ENCODE measurements at regions not wholly inside any gene's neighbourhood (a gene's known extent, or its start where the extent isn't known, plus 50 kb on each side); places are given as distances from the start of the nearest gene placed in this dataset.
"Not testable (repeated sequence)": the region's sequence is repeated elsewhere in the genome, so short reads cannot be mapped to it uniquely, and the experiment has no call there.

DNA sequence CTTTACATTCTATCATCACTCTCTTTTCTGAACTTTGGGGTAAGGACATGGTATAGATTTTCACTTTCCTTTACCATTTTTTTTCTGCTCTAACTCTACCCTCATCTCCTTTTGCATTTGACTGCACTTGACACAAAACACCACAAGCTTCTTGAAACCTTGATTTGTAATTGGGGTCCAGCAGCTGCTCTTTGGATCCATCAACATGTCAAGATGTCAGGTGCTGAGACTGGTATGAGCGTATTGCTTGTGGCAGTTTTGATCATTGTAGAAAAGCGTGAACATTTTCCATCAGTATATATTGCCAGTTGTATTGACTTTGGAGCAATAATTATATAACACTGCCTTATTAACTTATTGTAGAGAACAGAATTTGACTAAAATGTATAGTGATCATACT is 838.6 kb downstream of the TRHDE start:
- TF ChIP-seq CTCF (IDR thresholded peaks at IDR 0.05) (no peak), EP300 (IDR thresholded peaks at IDR 0.05) (no peak), POLR2A (IDR thresholded peaks at IDR 0.05) (no peak), POLR2AphosphoS5 (IDR thresholded peaks at IDR 0.05) (no peak)
- H3K27me3 ChIP-seq = no peaks in the 10 kb centered on the region
- intact Hi-C loops (cut with DNase I) = no loop called here
- H3K27ac ChIP-seq = no peak overlapping the region
- DNase-seq = no peak
- WGBS, 2 donors = 95% methylated on average over 2 of the region's 2 CpGs
- no peaks in the 10 kb centered on the region for H3K9me3 ChIP-seq
- no peak overlapping the region for H3K4me3 ChIP-seq
- H3K4me1 ChIP-seq = no peaks in the 10 kb centered on the region
- no peaks in the 10 kb centered on the region for H3K36me3 ChIP-seq

GRCh38 chr12:73112035-73112816 is 840.1 kb downstream of the TRHDE start:
- intact Hi-C loops (cut with DNase I) = no loop called here
- no peak for DNase-seq
- 71 to 73% methylated on average over 4 of the region's 4 CpGs for WGBS, 2 donors
- Histone ChIP-seq H3K4me3 (no peak overlapping the region), H3K36me3 (no peaks in the 10 kb centered on the region), H3K9me3 (no peaks in the 10 kb centered on the region), H3K4me1 (no peaks in the 10 kb centered on the region), H3K27ac (no peak overlapping the region), H3K27me3 (no peaks in the 10 kb centered on the region)
- TF ChIP-seq POLR2AphosphoS5 (IDR thresholded peaks at IDR 0.05) (no peak), POLR2A (IDR thresholded peaks at IDR 0.05) (no peak)

DNA sequence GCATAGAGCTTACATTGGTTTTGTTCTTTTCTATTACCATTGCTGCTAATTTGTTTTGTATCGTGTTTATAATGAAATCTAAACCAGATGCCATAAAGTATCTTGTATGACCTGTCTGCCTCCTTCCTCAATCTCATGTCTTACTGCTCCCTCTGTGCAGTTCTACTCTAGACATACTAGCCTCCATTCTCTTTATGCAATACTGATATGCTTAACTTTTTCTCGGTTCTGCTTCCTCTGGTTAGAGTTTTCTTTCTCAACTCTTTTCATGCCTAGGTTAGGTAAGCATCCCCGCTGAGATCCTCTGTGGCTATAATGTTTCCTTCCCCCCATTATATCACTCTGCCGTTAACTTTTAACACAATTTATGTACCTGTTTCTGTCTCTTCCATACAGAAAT is 852.3 kb downstream of the TRHDE start:
- H3K9me3 ChIP-seq = no peaks in the 10 kb centered on the region
- 68% methylated on average over 4 of the region's 4 CpGs for whole genome bisulfite sequencing, 2 donors
- intact Hi-C loops (cut with DNase I) = no loop called here
- no peaks in the 10 kb centered on the region for H3K27me3 ChIP-seq
- no peak for TF ChIP-seq POLR2AphosphoS5 (IDR thresholded peaks at IDR 0.05)
- TF ChIP-seq POLR2A (IDR thresholded peaks at IDR 0.05) = no peak
- TF ChIP-seq EP300 (IDR thresholded peaks at IDR 0.05) = no peak
- TF ChIP-seq CTCF (IDR thresholded peaks at IDR 0.05) = no peak
- no peak overlapping the region for H3K4me3 ChIP-seq
- no peak for DNase-seq
- no peak overlapping the region for H3K27ac ChIP-seq
- no peaks in the 10 kb centered on the region for H3K4me1 ChIP-seq
- no peaks in the 10 kb centered on the region for H3K36me3 ChIP-seq

DNA sequence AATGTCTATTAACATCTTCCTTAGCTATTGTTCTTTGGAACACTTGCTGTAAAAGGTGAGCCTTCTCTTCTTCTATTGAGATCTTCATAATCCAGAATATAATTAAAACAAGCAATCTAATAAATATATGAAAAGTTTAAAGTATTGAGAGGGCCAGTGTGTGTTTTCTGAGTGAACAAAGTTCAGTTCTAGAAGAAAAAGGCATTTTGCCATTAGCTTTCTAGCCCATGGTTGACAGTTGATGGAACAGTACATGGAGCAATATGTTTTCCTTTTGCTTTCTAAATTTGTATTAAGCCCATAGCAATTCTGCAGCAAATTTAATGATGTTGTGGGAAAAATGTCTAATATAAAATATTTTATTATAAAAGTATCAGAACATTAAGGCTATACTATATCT is 853.0 kb downstream of the TRHDE start:
- H3K27ac ChIP-seq = no peak overlapping the region
- no peaks in the 10 kb centered on the region for H3K9me3 ChIP-seq
- H3K27me3 ChIP-seq = no peaks in the 10 kb centered on the region
- H3K4me1 ChIP-seq = no peaks in the 10 kb centered on the region
- DNase-seq = no peak
- no peaks in the 10 kb centered on the region for H3K36me3 ChIP-seq
- TF ChIP-seq POLR2A (IDR thresholded peaks at IDR 0.05) (no peak), CTCF (IDR thresholded peaks at IDR 0.05) (no peak), POLR2AphosphoS5 (IDR thresholded peaks at IDR 0.05) (no peak), EP300 (IDR thresholded peaks at IDR 0.05) (no peak)
- no peak overlapping the region for H3K4me3 ChIP-seq
- intact Hi-C loops (cut with DNase I) = no loop called here

- Histone ChIP-seq H3K27ac (no peak overlapping the region), H3K27me3 (no peaks in the 10 kb centered on the region), H3K36me3 (no peaks in the 10 kb centered on the region), H3K4me1 (no peaks in the 10 kb centered on the region), H3K4me3 (no peak overlapping the region), H3K9me3 (no peaks in the 10 kb centered on the region)
- no peak for DNase-seq
- intact Hi-C loops (cut with DNase I) = no loop called here
- no peak for TF ChIP-seq EP300 (IDR thresholded peaks at IDR 0.05)
- no peak for TF ChIP-seq CTCF (IDR thresholded peaks at IDR 0.05)
- no peak for TF ChIP-seq POLR2AphosphoS5 (IDR thresholded peaks at IDR 0.05)
- no peak for TF ChIP-seq POLR2A (IDR thresholded peaks at IDR 0.05)
- 59 to 75% methylated on average over 5 of the region's 5 CpGs for WGBS, 2 donors
Measured at GRCh38 chr12:73136386-73136785, 864.2 kb downstream of the TRHDE start.

DNA sequence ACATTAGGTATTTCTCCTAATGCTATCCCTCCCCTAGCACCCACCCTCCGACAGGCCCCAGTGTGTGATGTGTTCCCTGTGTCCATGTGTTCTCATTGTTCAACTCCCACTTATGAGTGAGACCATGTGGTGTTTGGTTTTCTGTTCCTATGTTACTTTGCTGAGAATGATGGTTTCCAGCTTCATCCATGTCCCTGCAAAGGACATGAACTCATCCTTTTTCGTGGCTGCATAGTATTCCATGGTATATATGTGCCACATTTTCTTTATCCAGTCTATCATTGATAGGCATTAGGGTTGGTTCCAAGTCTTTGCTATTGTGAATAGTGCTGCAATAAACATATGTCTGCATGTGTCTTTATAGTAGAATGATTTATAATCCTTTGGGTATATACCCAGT is 867.5 kb downstream of the TRHDE start:
- H3K27ac ChIP-seq; H3K27me3 ChIP-seq; intact Hi-C loops (cut with DNase I); H3K36me3 ChIP-seq; H3K4me1 ChIP-seq; DNase-seq; H3K9me3 ChIP-seq; H3K4me3 ChIP-seq: not testable (repeated sequence)
- WGBS, 2 donors = 74 to 79% methylated on average over 2 of the region's 2 CpGs
